ENCODE measurements at regions not wholly inside any gene's neighbourhood (a gene's known extent, or its start where the extent isn't known, plus 50 kb on each side); places are given as distances from the start of the nearest gene placed in this dataset.

DNA sequence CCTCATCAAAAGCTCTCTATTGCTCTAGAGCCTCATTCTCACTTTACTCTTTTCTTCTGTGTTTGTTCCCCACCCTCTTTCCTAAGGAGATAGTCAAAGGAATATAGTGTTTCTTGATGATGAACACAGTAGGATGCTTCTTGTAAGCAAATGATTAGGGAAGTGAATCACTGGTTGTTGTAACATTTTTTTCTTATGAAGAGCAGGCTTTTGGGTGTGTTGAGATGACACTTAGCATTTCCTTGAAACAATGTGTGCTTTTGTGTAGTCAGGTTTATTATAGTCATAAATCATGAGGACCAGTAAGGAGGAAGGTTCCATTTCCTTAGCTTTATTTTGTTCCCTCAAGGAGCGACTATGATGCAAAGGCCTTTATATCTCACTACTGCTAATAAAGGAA, 1991.3 kb upstream of the C9orf72 start:
- TF ChIP-seq, protein P1, sequence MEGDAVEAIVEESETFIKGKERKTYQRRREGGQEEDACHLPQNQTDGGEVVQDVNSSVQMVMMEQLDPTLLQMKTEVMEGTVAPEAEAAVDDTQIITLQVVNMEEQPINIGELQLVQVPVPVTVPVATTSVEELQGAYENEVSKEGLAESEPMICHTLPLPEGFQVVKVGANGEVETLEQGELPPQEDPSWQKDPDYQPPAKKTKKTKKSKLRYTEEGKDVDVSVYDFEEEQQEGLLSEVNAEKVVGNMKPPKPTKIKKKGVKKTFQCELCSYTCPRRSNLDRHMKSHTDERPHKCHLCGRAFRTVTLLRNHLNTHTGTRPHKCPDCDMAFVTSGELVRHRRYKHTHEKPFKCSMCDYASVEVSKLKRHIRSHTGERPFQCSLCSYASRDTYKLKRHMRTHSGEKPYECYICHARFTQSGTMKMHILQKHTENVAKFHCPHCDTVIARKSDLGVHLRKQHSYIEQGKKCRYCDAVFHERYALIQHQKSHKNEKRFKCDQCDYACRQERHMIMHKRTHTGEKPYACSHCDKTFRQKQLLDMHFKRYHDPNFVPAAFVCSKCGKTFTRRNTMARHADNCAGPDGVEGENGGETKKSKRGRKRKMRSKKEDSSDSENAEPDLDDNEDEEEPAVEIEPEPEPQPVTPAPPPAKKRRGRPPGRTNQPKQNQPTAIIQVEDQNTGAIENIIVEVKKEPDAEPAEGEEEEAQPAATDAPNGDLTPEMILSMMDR (IDR thresholded peaks at IDR 0.05; ENCODE audit: insufficient read depth, low read length, poor library complexity, severe bottlenecking) = no peak
- Histone ChIP-seq H3K4me3 (ENCODE audit: low read depth, low read length) (no peak overlapping the region), H3K27me3 (ENCODE audit: control insufficient read depth, insufficient read depth, low read length) (no peaks in the 10 kb centered on the region), H3K36me3 (ENCODE audit: control insufficient read depth, insufficient read depth, low read length) (no peaks in the 10 kb centered on the region)
- DNase-seq (ENCODE audit: low read depth) = no peak

DNA sequence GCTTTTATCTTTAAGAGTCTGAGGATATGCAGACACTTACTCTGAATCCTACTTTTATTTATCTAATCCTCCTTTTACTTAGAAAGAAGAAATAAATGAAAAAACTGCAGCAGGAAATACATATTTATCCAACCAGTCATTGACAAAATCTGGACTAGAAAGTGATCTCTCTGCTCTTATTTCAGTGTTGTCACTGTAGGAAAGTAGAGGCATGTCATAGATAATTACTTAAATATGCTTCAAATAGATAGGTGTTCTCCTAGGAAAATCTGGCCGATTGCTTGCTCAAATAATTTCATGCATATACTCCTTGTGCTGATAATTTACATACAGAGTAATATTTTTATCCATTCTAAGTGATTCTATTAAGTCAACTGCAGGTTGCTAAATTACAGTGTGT, 2001.9 kb upstream of the C9orf72 start:
- H3K36me3 ChIP-seq (ENCODE audit: control insufficient read depth, insufficient read depth, low read length) = no peaks in the 10 kb centered on the region
- TF ChIP-seq, protein P1 (IDR thresholded peaks at IDR 0.05; ENCODE audit: insufficient read depth, low read length, poor library complexity, severe bottlenecking) = no peak
- DNase-seq (ENCODE audit: low read depth) = no peak
- H3K4me3 ChIP-seq (ENCODE audit: low read depth, low read length) = no peak overlapping the region
- H3K27me3 ChIP-seq (ENCODE audit: control insufficient read depth, insufficient read depth, low read length) = no peaks in the 10 kb centered on the region

DNA sequence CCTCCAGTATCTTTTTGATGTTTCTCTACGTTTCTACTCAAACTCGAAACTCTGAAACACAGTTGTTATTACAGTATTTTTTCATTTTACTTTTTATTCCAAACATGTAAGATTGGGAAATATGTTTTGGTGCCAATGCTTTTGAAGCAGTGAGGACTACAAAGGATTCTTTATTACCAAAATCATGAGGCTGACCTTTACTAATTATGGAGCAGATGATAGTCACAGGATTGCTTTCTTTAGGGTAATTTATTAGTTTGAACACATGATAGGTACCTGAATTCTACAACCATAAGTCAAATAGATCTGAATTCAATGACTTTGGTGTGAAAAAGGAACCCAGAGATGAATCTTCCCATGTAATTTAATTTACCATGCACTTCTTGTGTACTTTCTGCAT, 2015.1 kb upstream of the C9orf72 start:
- TF ChIP-seq, protein P1 (IDR thresholded peaks at IDR 0.05; ENCODE audit: insufficient read depth, low read length, poor library complexity, severe bottlenecking) = no peak
- Histone ChIP-seq H3K36me3 (ENCODE audit: control insufficient read depth, insufficient read depth, low read length) (no peaks in the 10 kb centered on the region), H3K27me3 (ENCODE audit: control insufficient read depth, insufficient read depth, low read length) (no peaks in the 10 kb centered on the region), H3K4me3 (ENCODE audit: low read depth, low read length) (no peak overlapping the region)
- DNase-seq (ENCODE audit: low read depth) = no peak

DNA sequence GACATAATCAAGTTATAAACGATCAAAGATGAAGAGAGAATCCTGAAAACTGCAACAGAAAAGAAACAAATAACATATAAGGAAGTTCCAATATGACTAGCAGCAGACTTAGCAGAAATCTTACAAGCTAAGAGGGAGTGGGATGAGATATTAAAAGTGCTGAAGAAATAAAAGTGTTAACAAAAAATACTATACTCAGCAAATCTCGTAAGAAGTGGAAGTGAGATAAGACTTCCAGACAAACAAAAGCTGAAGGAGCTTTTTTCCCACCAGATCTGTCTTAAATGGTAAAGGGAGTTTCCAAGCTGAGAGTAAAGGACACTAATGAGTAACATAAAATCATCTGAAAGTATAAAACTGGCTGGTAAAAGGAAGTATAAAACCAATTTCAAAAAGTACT, 2036.0 kb upstream of the C9orf72 start:
- H3K4me3 ChIP-seq (ENCODE audit: low read depth, low read length) = no peak overlapping the region
- TF ChIP-seq, protein P1 (IDR thresholded peaks at IDR 0.05; ENCODE audit: insufficient read depth, low read length, poor library complexity, severe bottlenecking) = no peak
- no peaks in the 10 kb centered on the region for H3K27me3 ChIP-seq (ENCODE audit: control insufficient read depth, insufficient read depth, low read length)
- H3K36me3 ChIP-seq (ENCODE audit: control insufficient read depth, insufficient read depth, low read length) = no peaks in the 10 kb centered on the region
- no peak for DNase-seq (ENCODE audit: low read depth)

DNA sequence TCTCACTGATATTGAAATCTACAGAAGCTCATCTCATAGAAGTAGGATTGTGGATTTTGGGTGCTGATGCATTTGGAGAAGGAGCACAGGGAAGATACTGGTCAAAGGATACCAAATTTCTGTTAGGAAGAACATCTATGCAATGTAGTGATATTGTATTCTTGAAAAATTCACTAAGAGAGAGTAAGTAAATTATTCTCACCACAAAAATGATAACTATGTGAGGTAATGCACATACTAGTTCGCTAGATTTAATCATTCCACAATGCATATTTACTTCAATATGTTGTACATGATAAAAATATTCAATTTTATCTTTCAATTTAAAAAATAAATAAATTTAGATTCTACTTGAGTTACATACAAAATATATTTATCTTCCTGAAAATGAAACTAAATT, 2040.5 kb upstream of the C9orf72 start:
- no peak for DNase-seq (ENCODE audit: low read depth)
- Histone ChIP-seq H3K36me3 (ENCODE audit: control insufficient read depth, insufficient read depth, low read length) (no peaks in the 10 kb centered on the region), H3K27me3 (ENCODE audit: control insufficient read depth, insufficient read depth, low read length) (no peaks in the 10 kb centered on the region), H3K4me3 (ENCODE audit: low read depth, low read length) (no peak overlapping the region)
- TF ChIP-seq, protein P1 (IDR thresholded peaks at IDR 0.05; ENCODE audit: insufficient read depth, low read length, poor library complexity, severe bottlenecking) = no peak

DNA sequence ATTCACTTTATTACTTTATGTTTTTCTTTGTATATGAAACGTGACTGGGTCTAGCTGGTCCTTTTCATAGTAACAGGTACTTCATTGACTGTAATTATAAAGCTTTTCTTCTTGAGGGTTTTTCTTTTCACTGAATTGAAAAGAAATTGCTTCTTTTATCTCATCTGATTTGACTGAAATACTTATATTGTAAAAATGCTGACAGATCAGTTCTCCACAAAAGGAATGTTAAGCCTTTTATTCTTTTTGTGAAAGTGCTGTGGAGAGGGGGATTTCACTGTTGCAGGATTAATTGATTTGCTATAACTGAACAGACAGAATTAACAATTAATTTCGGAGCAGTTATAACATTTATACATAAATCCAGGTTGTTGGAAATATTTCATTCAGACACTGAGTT, 2043.6 kb upstream of the C9orf72 start:
- Histone ChIP-seq H3K27me3 (ENCODE audit: control insufficient read depth, insufficient read depth, low read length) (no peaks in the 10 kb centered on the region), H3K4me3 (ENCODE audit: low read depth, low read length) (no peak overlapping the region), H3K36me3 (ENCODE audit: control insufficient read depth, insufficient read depth, low read length) (no peaks in the 10 kb centered on the region)
- TF ChIP-seq, protein P1 (IDR thresholded peaks at IDR 0.05; ENCODE audit: insufficient read depth, low read length, poor library complexity, severe bottlenecking) = no peak
- no peak for DNase-seq (ENCODE audit: low read depth)

Data from kidney epithelial cell (primary cell).